EL (cell line): ENCODE measurements at regions not wholly inside any gene's neighbourhood (a gene's known extent, or its start where the extent isn't known, plus 50 kb on each side); places are given as distances from the start of the nearest gene placed in this dataset.
A peak's percentile ranks its signal among the peaks of the same experiment; 100 is the strongest.
"Not testable (repeated sequence)": the region's sequence is repeated elsewhere in the genome, so short reads cannot be mapped to it uniquely, and the experiment has no call there.

ENCODE experiments used
- DNase-seq: peaks from one replicate; pipeline ENCODE4 v3.0.0-alpha.2; 2016

DNA sequence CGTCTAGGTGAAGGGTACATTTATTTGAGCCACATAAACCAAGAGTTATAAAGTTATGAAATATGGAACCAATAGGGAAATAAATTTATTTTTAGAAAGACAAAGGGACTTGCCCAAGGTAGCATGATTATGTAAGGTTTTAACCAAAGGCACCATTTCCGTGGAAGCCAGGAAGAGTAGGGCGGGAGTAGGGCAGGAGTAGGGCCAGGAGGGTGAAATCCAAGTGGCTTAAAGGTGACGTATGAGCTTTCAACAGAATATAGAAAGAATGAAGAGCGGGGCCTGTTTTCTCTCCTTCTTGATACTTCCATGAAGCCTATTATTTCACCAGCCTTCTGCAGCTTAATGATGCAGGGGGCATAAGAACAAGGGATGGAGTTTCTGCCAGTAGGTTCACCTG lies 91.7 kb upstream of the PNPLA4 start:
- DNase-seq: no peak

DNA sequence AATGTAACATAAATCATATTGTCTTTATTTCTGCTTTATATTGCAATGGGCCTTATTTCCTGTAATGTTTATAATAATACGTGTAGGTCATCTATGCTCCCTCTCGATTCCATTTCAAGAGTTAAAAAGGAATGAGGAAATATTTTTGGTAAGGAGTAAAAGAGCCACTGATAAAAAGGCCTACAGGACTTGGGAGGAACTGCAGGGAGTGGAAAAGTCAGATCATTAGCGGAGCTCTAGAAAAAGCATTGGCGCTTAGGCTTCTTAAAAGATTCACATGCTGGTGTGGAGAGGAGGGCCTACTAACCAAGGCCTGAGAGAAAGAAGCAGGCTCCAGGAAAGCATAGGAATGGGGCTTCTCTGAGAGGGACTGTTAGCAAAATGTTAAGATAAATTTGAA lies 82.9 kb upstream of the PNPLA4 start:
- DNase-seq: no peak

DNA sequence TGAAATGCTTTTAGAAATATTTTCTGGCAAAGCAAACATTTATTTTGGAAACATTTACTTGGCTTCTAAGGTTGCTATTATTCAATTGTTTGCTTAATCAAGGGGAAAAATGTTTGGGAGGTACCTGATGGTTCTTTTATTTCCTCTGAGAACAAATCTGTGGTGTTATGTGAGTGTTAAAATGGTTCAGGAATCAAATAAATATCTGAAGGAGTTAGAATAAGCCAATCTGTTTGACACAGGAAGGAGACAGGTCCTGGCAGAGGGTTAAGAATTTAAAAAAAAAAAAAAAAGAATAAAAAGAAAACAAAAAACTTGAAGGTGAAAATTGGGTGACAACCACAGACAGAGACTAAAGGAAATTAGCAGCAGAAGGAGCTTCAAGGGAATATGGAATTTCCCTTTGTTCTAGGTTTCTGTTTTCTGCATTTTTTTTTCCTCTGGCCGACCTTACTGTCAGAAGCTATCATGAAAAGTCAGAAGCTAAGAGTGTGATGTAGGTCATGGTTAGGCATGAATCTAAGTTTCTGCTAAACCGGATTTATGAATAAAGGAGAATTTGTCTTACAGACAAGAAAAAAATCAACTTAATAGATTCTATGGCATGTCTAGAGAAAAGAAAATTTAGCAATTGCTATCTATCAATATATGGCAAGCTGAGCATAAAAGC lies 78.6 kb upstream of the PNPLA4 start:
- no peak for DNase-seq

DNA sequence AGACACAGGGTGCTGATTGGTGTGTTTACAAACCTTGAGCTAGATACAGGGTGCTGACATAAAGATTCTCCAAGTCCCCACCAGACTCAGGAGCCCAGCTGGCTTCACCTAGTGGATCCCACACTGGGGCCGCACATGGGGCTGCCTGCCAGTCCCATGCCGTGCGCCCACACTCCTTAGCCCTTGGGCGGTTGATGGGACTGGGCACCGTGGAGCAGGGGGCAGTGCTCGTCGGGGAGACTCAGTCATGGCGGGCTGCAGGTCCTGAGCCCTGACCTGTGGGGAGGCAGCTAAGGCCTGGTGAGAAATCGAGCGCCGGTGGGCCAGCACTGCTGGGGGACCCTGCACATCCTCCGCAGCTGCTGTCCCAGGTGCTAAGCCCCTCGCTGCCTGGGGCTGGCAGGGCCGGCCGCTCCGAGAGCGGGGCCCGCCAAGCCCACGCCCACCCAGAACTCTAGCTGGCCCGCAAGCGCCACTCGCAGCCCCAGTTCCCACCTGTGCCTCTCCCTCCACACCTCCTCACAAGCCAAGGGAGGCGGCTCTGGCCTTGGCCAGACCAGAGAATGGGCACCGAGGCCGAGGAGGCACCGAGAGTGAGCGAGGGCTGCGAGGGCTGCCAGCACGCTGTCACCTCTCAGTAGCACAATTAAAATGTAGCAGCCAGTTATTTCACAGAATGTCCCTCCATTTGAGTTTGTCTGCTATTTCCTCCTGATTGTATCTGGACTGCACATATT lies 76.1 kb upstream of the PNPLA4 start:
- no peak for DNase-seq

DNA sequence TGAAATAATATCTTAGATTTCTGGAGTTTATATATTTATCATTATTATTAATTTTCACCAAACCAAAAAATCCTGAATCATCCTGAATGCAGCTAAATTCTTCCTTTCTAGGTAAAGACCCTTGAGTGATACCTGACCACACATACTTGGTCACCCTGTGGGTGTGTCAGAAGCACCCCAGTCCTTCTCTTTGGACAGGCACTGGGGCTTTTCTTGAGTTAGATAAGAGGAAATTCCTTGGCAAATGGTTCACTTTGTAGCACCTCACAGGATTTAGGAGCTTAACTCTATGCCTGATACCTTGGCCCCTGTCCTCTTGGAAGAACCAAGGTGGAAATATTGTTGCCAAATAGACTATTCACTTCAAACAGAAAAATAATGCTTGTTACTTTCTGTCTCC lies 69.6 kb upstream of the PNPLA4 start:
- DNase-seq: no peak

DNA sequence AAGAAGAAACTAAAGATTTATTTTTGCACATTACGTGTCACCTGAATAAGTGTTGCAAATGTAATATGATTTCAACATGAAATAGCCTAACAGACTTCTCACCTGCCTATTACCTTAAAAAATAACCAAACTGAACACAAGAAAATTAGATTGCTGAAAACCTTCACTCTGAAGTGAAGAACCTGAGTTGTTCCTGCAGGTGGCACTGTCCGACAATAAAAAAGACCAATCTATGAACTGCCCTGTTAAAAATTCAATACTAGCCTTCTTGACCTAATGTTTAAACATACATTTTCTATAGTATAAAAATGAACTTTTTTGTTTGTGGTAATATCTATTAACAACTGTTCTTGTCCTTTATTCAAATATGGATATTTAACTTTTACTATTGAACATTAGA lies 69.2 kb upstream of the PNPLA4 start:
- DNase-seq: peak; percentile 18

DNA sequence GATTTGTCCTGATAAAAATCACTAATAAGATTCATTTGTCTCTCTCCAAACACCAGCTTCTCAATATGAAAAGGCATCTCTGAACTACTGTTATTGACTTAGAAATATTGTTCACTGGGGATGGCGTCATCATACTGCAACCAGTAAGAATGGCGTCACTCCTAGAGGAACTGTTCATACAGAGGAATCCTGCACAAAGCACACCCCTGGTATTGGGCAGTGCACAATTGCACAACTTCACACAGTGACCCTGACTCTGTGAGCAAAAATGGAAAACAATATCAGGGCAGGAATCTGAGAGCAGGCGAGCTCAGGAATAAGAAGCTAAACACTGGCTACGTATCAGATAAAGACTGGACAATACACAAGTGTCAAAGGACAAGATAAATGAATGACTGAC lies 66.7 kb upstream of the PNPLA4 start:
- DNase-seq: no peak

DNA sequence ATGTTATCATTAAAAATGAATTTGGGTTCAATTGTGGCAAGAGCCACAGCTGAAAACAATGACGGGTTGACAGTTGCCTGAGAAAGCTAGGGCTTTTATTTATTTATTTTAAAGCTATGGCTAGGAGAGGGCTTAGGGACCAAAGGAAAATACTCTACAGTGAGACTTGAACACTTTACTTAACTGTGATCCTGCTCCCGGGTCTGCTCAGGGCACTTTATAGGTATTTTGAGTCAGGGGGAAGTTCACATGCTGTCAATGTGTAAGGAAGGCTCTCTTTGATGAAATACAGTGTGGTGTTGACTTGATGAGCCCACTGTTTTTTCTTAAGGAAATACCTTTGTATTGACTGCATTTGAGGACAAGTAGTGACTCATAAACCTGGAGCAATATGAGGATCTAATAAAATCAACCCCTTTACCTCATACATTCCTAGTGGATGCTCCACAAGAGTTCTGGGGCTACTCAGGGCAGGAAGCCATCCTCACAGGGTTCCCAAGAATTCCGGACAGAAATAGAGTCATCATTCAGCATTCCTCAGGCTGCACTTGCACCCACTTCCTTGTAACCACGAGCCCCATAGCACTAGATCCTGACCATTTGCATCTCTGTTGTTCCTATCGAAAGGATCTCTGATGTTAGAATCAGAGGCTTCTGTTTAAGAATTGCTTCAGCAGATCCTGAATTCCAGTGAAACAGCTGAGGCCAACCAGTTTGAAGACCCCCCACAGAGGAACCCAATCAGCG lies 61.0 kb upstream of the PNPLA4 start:
- DNase-seq: peak; percentile 82

DNA sequence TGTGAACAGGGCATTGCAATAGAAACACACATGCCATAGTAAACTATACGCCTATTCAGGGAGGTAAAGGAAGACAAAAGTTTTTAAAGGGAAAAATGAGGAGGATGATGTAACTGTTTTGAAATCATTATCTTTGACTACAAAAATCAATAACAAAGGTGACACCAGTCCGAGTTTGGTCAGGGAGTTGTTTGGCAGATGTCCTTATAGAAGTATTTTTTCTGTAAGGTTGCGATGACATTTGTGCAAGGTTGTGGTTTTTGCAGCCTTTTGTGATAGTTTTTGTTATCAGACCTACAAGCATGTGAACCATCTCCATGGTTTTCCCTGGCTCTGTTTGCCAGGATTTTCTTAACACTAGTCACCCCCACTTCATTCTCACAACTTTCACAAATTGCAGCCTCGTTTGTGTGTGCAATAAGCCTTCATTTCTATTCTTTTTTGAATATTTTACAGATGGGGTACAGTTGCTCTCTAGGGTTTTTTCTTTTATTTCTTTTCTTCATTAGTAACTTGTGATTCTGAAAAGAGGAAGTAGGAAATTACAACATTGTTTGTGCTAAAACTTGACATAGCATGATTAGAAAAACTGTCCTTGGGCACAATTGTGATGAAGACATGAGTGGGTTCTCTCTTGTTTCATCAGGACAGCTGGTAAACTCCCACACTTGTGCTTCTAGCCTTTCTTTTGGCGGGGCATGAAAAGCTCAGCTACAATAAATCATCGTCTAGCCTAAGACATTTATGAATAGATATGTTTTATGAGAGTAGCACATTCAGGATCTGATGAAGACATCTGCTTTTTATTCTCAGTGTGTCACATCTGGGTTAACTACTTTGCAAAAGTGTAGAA lies 60.2 kb upstream of the PNPLA4 start:
- DNase-seq: peak; percentile 48

DNA sequence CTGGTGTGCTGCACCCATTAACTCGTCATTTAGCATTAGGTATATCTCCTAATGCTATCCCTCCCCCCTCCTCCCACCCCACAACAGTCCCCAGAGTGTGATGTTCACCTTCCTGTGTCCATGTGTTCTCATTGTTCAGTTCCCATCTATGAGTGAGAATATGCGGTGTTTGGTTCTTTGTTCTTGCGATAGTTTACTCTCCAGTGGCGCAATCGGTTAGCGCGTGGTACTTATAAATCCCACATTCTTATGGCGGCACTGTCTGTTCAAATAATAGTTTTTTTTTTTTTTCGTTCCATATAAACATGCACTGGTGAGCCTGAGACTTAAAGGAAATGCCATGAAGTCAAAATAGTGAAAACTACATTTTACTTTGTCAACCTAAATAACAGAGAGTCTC lies 59.5 kb upstream of the PNPLA4 start:
- not testable (repeated sequence) for DNase-seq

DNA sequence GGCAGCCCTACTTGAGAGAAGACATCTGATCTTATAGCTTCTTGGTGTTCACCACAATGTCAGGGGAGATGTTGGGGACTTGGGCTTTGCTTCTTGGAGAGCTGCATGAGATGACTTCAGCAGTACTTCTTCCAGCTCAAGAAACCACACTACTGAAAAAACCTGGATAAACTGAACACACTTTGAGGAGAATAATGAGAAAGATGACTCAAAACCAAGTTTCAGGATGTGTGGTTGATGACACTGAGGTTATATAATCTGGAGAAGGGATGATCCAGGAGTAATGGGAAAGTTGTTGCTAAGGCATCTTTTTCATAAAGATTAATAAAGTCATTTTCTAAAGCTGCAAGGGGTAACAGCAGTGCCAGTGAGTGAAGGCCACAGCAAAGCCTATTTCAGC lies 58.4 kb upstream of the PNPLA4 start:
- DNase-seq: peak; percentile 41

DNA sequence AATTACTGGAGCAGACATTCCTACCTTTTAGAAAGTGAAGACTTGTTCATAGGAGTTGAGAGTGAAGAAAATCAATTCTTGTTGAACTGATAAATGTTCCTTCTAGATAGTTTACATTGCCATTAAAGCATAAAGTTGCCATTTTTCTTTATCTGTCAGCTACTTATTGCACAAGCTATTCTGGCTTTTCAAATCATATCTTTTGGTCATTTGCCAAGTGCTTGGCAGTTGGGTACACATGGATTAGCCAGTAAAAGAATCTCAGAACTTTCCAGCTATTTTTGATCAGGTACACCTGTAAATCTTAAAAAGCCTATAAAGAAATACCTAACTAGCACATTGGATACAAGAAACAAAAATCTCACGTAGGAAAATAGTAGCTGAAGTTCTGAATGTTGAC lies 56.4 kb upstream of the PNPLA4 start:
- DNase-seq: no peak
